Thyroid gland (tissue), 4 donors: ENCODE measurements at regions not wholly inside any gene's neighbourhood (a gene's known extent, or its start where the extent isn't known, plus 50 kb on each side); places are given as distances from the start of the nearest gene placed in this dataset.

Source experiments
- DNase-seq, 2 donors: peaks; one replicate each; pipeline ENCODE4 v3.0.0-alpha.2; 2019
- H3K27ac ChIP-seq, 3 donors: fragments of 200-600 bp; sonication (generic); 1 replicate in 2 of 3; 2 replicates in 1 of 3; pipeline ENCODE4 v1.5.1; 2016 to 2019; ENCODE audit warnings: mild to moderate bottlenecking in 1 of 3, moderate library complexity in 1 of 3
- H3K27me3 ChIP-seq: fragments of 200-600 bp; sonication (generic); one replicate; pipeline ENCODE4 v1.5.1; 2019
- H3K36me3 ChIP-seq, 2 donors: fragments of 200-600 bp; sonication (generic); one replicate each; pipeline ENCODE4 v1.5.1; 2016 to 2019
- H3K4me1 ChIP-seq, 2 donors: fragments of 200-600 bp; sonication (generic); one replicate each; pipeline ENCODE4 v1.5.1; 2017 to 2019
- H3K4me3 ChIP-seq, 3 donors: fragments of 200-600 bp; sonication (generic); replicated peaks in 1 of 3; 1 replicate in 2 of 3; 2 replicates in 1 of 3; pipeline ENCODE4 v1.5.1; 2016; ENCODE audit warnings: mild to moderate bottlenecking in 1 of 3
- H3K9me3 ChIP-seq: fragments of 200-600 bp; sonication (generic); one replicate; pipeline ENCODE4 v1.5.1; 2017
- CTCF ChIP-seq, 6 experiments: fragments of 200-600 bp in 3 of 6; fragments of 450-650 bp in 3 of 6; sonication (generic) in 3 of 6; IDR thresholded peaks; one replicate each; pipeline ENCODE4 v1.5.1; 2016 to 2019; ENCODE audit warnings: antibody characterized with exemption in 6 of 6, mild to moderate bottlenecking in 2 of 6, inconsistent platforms in 1 of 6, moderate library complexity in 1 of 6
- POLR2A ChIP-seq, 2 donors: fragments of 450-650 bp; IDR thresholded peaks; one replicate each; pipeline ENCODE4 v1.6.1; 2017; ENCODE audit warnings: antibody characterized with exemption in 2 of 2, mild to moderate bottlenecking in 2 of 2, moderate library complexity in 1 of 2
- WGBS, 2 donors: methylation state at CpG; one replicate each; pipeline ENCODE4 v1.1.5; 2017; 5-methylcytosine and 5-hydroxymethylcytosine counted together
- intact Hi-C: fragments of 100-400 bp; cut with DNase I; formaldehyde crosslinking; loops from one replicate; pipeline ENCODE4 v1.15.1; 2023

- Histone ChIP-seq H3K4me1 (peaks cover 7 to 16% of the 10 kb centered on the region in 2 donors), H3K9me3 (no peaks in the 10 kb centered on the region), H3K27me3 (no peaks in the 10 kb centered on the region), H3K27ac (no peak overlapping the region), H3K36me3 (no peaks in the 10 kb centered on the region), H3K4me3 (no peak overlapping the region)
- intact Hi-C loops: no loop called here
- TF ChIP-seq POLR2A (IDR thresholded peaks at IDR 0.05) (no peak), CTCF (IDR thresholded peaks at IDR 0.05) (no peak)
- 83 to 93% methylated on average over 6 of the region's 6 CpGs for WGBS, 2 donors
- DNase-seq: no peak
Observed at GRCh38 chr14:89504602-89505313, 87.7 kb upstream of the FOXN3 start.

GRCh38 chr14:89504091-89504490 lies 87.1 kb upstream of the FOXN3 start:
- WGBS, 2 donors: 71 to 86% methylated on average over 3 of the region's 3 CpGs
- no peak for DNase-seq
- intact Hi-C loops: no loop called here
- Histone ChIP-seq H3K27ac (no peak overlapping the region), H3K9me3 (no peaks in the 10 kb centered on the region), H3K36me3 (no peaks in the 10 kb centered on the region), H3K4me3 (no peak overlapping the region), H3K4me1 (peaks cover 7 to 16% of the 10 kb centered on the region in 2 donors), H3K27me3 (no peaks in the 10 kb centered on the region)
- TF ChIP-seq CTCF (IDR thresholded peaks at IDR 0.05) (no peak), POLR2A (IDR thresholded peaks at IDR 0.05) (no peak)

- H3K9me3 ChIP-seq: no peaks in the 10 kb centered on the region
- no peak for DNase-seq
- no peaks in the 10 kb centered on the region for H3K27me3 ChIP-seq
- no peak overlapping the region for H3K27ac ChIP-seq
- H3K4me1 ChIP-seq: peaks cover 7 to 16% of the 10 kb centered on the region in 2 donors
- 83 to 84% methylated on average over 10 of the region's 10 CpGs for WGBS, 2 donors
- H3K4me3 ChIP-seq: no peak overlapping the region
- no peak for TF ChIP-seq POLR2A (IDR thresholded peaks at IDR 0.05)
- TF ChIP-seq CTCF (IDR thresholded peaks at IDR 0.05): no peak
- no peaks in the 10 kb centered on the region for H3K36me3 ChIP-seq
- intact Hi-C loops: no loop called here
Observed at GRCh38 chr14:89503431-89503996, 86.5 kb upstream of the FOXN3 start.

- Histone ChIP-seq H3K27ac (no peak overlapping the region), H3K4me3 (no peak overlapping the region), H3K36me3 (no peaks in the 10 kb centered on the region), H3K27me3 (no peaks in the 10 kb centered on the region), H3K4me1 (peaks cover 7 to 10% of the 10 kb centered on the region in 2 donors), H3K9me3 (no peaks in the 10 kb centered on the region)
- 78 to 86% methylated on average over 5 of the region's 5 CpGs for WGBS, 2 donors
- intact Hi-C loops: no loop called here
- TF ChIP-seq CTCF (IDR thresholded peaks at IDR 0.05) (no peak), POLR2A (IDR thresholded peaks at IDR 0.05) (no peak)
- DNase-seq: no peak
Observed at GRCh38 chr14:89502966-89503365, 85.9 kb upstream of the FOXN3 start.

GRCh38 chr14:89501381-89501780 lies 84.3 kb upstream of the FOXN3 start:
- WGBS, 2 donors: 90 to 98% methylated on average over 4 of the region's 4 CpGs

More at GRCh38 chr14:89501381-89501780, 84.3 kb upstream of the FOXN3 start:
- Histone ChIP-seq H3K27ac (no peak overlapping the region), H3K27me3 (no peaks in the 10 kb centered on the region), H3K4me1 (no peaks in the 10 kb centered on the region), H3K9me3 (no peaks in the 10 kb centered on the region), H3K4me3 (no peak overlapping the region), H3K36me3 (no peaks in the 10 kb centered on the region)
- TF ChIP-seq CTCF (IDR thresholded peaks at IDR 0.05) (no peak), POLR2A (IDR thresholded peaks at IDR 0.05) (no peak)
- intact Hi-C loops: no loop called here
- DNase-seq: no peak
